SK-N-SH (cell line): ENCODE measurements at regions not wholly inside any gene's neighbourhood (a gene's known extent, or its start where the extent isn't known, plus 50 kb on each side); places are given as distances from the start of the nearest gene placed in this dataset.
A peak's percentile ranks its signal among the peaks of the same experiment; 100 is the strongest.
"Not testable (repeated sequence)": the region's sequence is repeated elsewhere in the genome, so short reads cannot be mapped to it uniquely, and the experiment has no call there.

Experiments
- CTCF ChIA-PET: fragments of 300-600, 350-600 bp; formaldehyde crosslinking; extraction: SDS; loops from one replicate; lab custom pipeline; 2021; lab: Yijun Ruan, JAX
- POLR2A ChIA-PET: fragments of 350-600 bp; sonication (Branson Sonifier 250); formaldehyde crosslinking; extraction: SDS; loops from one replicate; lab custom pipeline; 2020; ENCODE audit warnings: antibody characterized with exemption, inconsistent platforms; lab: Yijun Ruan, JAX
- DNase-seq: peaks from one replicate; pipeline ENCODE4 v3.0.0; 2012
- H2AFZ ChIP-seq: fragments of 200-600 bp; sonication (generic); 2 replicates; pipeline ENCODE4 v1.8.1; 2016; ENCODE audit warnings: antibody characterized with exemption, mild to moderate bottlenecking, low read depth
- H3F3A ChIP-seq: fragments of 200-600 bp; sonication (generic); replicated peaks from 2 replicates; pipeline ENCODE3; 2016; ENCODE audit warnings: antibody characterized with exemption, mild to moderate bottlenecking; ENCODE audit not compliant: insufficient read depth
- H3K27ac ChIP-seq, 2 experiments: fragments of 200-500 bp in 1 of 2; fragments of 200-600 bp in 1 of 2; sonication (Bioruptor generic) in 1 of 2; sonication (generic), shearing (Covaris generic) in 1 of 2; 2 replicates each; pipeline versions ENCODE4 v1.5.1 to v1.6.1; 2014 to 2016; ENCODE audit warnings: low read depth in 2 of 2, inconsistent platforms in 1 of 2, low read length in 1 of 2, mild to moderate bottlenecking in 1 of 2, mixed read lengths in 1 of 2
- H3K27me3 ChIP-seq: fragments of 200-600 bp; sonication (generic), shearing (Covaris generic); 2 replicates; pipeline ENCODE4 v1.6.1; 2016; ENCODE audit warnings: mixed run types; ENCODE audit not compliant: insufficient read depth
- H3K36me3 ChIP-seq, 2 experiments: fragments of 200-500 bp in 1 of 2; fragments of 200-600 bp in 1 of 2; sonication (Bioruptor generic) in 1 of 2; sonication (generic) in 1 of 2; replicated peaks in 1 of 2; 2 replicates each; pipeline versions ENCODE3 to v1.5.1; 2014 to 2016; ENCODE audit warnings: low read length in 1 of 2, mild to moderate bottlenecking in 1 of 2; ENCODE audit not compliant: insufficient read depth in 2 of 2, control insufficient read depth in 1 of 2
- H3K4me1 ChIP-seq, 2 experiments: fragments of 200-500 bp in 1 of 2; fragments of 200-600 bp in 1 of 2; sonication (Bioruptor generic) in 1 of 2; sonication (generic), shearing (Covaris generic) in 1 of 2; 2 replicates each; pipeline versions ENCODE4 v1.5.1 to v1.6.1; 2014 to 2016; ENCODE audit warnings: low read depth in 1 of 2, low read length in 1 of 2, mixed run types in 1 of 2; ENCODE audit not compliant: insufficient read depth in 2 of 2, control insufficient read depth in 1 of 2
- H3K4me2 ChIP-seq: fragments of 200-600 bp; sonication (generic), shearing (Covaris generic); 2 replicates; pipeline ENCODE4 v1.6.1; 2017; ENCODE audit warnings: mixed run types
- H3K4me3 ChIP-seq, 2 experiments: fragments of 200-500 bp in 1 of 2; fragments of 200-600 bp in 1 of 2; sonication (Bioruptor generic) in 1 of 2; sonication (generic), shearing (Covaris generic) in 1 of 2; 2 replicates each; pipeline versions ENCODE4 v1.5.1 to v1.8.1; 2014 to 2016; ENCODE audit warnings: low read depth in 2 of 2, inconsistent platforms in 1 of 2, low read length in 1 of 2, mild to moderate bottlenecking in 1 of 2, mixed read lengths in 1 of 2, moderate library complexity in 1 of 2
- H3K79me2 ChIP-seq: fragments of 200-600 bp; sonication (generic); 2 replicates; pipeline ENCODE4 v1.8.1; 2017; ENCODE audit warnings: mild to moderate bottlenecking; ENCODE audit not compliant: insufficient read depth
- H3K9ac ChIP-seq: fragments of 200-600 bp; sonication (generic); 2 replicates; pipeline ENCODE4 v1.6.1; 2017; ENCODE audit warnings: mixed run types
- H3K9me2 ChIP-seq: fragments of 200-600 bp; sonication (generic); 2 replicates; pipeline ENCODE4 v1.6.1; 2017; ENCODE audit warnings: mixed run types
- H3K9me3 ChIP-seq: fragments of 200-600 bp; sonication (generic); 2 replicates; pipeline ENCODE4 v1.6.1; 2017; ENCODE audit warnings: mixed run types, mild to moderate bottlenecking, moderate library complexity
- H4K20me1 ChIP-seq: fragments of 200-600 bp; sonication (generic); 2 replicates; pipeline ENCODE4 v1.6.1; 2017; ENCODE audit warnings: mild to moderate bottlenecking, mixed run types; ENCODE audit not compliant: insufficient read depth
- EP300 ChIP-seq, 2 experiments: IDR thresholded peaks; 2 replicates each; pipeline versions ENCODE4 v1.4.0 to v1.6.1; 2012; ENCODE audit warnings: borderline replicate concordance in 1 of 2, low read depth in 1 of 2, low read length in 1 of 2
- FOSL2 ChIP-seq: IDR thresholded peaks from 2 replicates; pipeline ENCODE4 v1.4.0; 2012; ENCODE audit warnings: low read depth, mild to moderate bottlenecking, moderate library complexity, borderline replicate concordance
- JUND ChIP-seq: IDR thresholded peaks from 2 replicates; pipeline ENCODE4 v1.4.0; 2012
- TCF12 ChIP-seq: IDR thresholded peaks from 2 replicates; pipeline ENCODE4 v1.4.0; 2012
- WGBS: methylation state at CpG from one replicate; pipeline ENCODE4 v1.1.6; 2017; ENCODE audit warnings: low lambda C conversion rate; 5-methylcytosine and 5-hydroxymethylcytosine counted together
- TF ChIP-seq, protein P1 (sequence below): IDR thresholded peaks from 2 replicates; pipeline ENCODE4 v1.4.0; 2012; ENCODE audit warnings: low read depth

DNA sequence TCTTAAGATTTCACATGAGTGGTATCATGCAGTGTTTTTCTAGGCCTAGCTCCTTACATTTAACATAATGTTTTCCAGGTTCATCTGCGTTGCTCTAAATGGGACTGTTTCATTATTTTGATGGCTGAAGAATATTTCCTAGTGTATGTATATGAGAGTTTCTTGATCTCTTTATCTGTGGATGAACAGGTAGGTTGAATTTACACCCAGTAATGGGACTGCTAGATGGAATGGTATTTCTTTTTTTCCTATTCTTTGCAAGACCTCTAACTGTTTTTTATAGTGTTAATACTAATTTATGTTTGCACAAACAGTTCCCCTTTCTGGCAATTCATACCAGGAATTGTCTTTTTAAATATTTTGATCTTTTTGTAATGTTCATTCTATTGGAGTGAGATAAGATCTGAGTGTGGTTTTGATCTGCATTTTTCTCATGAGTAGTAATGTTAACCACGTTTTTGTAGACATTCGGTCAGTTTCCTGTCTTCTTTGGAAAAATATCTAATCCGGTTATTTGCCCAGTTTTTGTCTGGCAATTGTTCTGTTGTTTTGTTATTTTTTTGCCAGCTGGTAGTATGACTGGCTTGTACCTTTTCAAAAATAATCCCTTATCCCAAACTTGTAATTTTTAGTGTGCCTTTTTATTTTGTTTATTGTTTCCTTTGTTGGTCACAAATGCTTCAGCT, 157.1 kb downstream of the CCDC74A start:
- peaks cover 10 to 21% of the 10 kb centered on the region in 2 experiments for H3K36me3 ChIP-seq
- H3K4me2 ChIP-seq = peak overlapping the region; percentile 82
- DNase-seq, H3K9me2 ChIP-seq, H3K9me3 ChIP-seq, POLR2A ChIA-PET, H3K27me3 ChIP-seq, H2AFZ ChIP-seq, H4K20me1 ChIP-seq, CTCF ChIA-PET: not testable (repeated sequence)
- H3K4me1 ChIP-seq = peaks cover 3 to 21% of the 10 kb centered on the region in 2 experiments; a peak in 3 of 4 replicates
- WGBS = 10% methylated on average over 4 of the region's 4 CpGs
- peak overlapping the region; percentile 91 for H3K9ac ChIP-seq
- TF ChIP-seq EP300 (IDR thresholded peaks at IDR 0.05; ENCODE audit: borderline replicate concordance in 1 of 2, low read depth in 1 of 2, low read length in 1 of 2) (peak in 1 of 2 experiments; percentile 64; a peak in 1 of 4 replicates), TCF12 (peak; percentile 75), FOSL2 (peak; percentile 45), JUND (peak; percentile 73)
- TF ChIP-seq, protein P1, sequence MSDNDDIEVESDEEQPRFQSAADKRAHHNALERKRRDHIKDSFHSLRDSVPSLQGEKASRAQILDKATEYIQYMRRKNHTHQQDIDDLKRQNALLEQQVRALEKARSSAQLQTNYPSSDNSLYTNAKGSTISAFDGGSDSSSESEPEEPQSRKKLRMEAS = peak; percentile 49; the same call in 1 of the 2 replicates
- H3K27ac ChIP-seq = peak overlapping the region; percentile 64 to 97
- peak overlapping the region; percentile 14 to 90; a peak in 3 of 4 replicates for H3K4me3 ChIP-seq
- peaks cover 56% of the 10 kb centered on the region for H3K79me2 ChIP-seq
- peaks cover 29% of the 10 kb centered on the region for H3F3A ChIP-seq

DNA sequence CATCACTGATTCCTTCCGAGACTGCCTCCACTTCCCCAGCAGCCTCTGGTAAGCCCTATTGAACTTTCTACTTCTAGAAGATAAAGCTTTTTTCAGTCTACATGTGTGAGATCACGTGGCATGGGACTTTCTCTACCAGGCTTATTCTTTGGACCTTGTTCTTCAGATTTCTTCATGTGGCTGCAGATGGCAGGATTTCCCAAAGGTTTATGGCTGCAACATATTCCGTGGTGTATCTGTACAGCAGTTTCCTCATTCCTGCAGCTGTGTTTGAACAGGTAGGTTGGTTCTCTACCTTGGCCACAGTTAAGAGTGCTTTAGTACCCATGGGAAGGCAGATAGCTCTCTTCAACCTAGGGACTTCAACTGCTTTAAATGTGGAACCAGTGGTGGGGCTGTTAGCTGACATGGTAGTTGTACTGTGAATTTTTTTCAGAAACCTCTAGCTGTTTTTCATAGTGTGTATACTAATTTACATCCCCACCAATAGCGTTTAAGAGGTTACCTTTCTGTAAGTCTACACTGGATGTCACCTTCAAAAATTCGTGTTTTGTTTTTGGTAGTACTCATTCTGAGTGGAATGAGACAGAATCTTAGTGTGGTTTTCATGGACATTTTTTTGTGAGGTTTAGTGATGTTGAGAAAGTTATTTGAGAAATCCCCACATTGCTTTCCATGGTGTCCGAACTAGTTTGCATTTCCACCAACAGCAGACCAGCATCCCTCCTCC, 158.6 kb downstream of the CCDC74A start:
- Histone ChIP-seq H3F3A (peaks cover 29% of the 10 kb centered on the region), H3K79me2 (peaks cover 54% of the 10 kb centered on the region), H3K9ac (peak overlapping the region; percentile 17; the same call in 1 of the 2 replicates), H3K4me2 (peak overlapping the region; percentile 67; the same call in 1 of the 2 replicates), H3K27ac (peak overlapping the region in 1 of 2 experiments; percentile 97; a peak in 3 of 4 replicates), H3K36me3 (peaks cover 14 to 34% of the 10 kb centered on the region in 2 experiments), H3K4me1 (peaks cover 3 to 21% of the 10 kb centered on the region in 2 experiments; a peak in 3 of 4 replicates)
- H3K9me2 ChIP-seq, H3K4me3 ChIP-seq, H4K20me1 ChIP-seq, H3K27me3 ChIP-seq, POLR2A ChIA-PET, H3K9me3 ChIP-seq, DNase-seq, H2AFZ ChIP-seq: not testable (repeated sequence)
- CTCF ChIA-PET = interaction anchor here (1.6 kb wide), 1 partner anchor 13 kb away, joined by 9 read pairs; no protein-coding TSS in a partner anchor
- 62% methylated on average over 6 of the region's 6 CpGs for WGBS

DNA sequence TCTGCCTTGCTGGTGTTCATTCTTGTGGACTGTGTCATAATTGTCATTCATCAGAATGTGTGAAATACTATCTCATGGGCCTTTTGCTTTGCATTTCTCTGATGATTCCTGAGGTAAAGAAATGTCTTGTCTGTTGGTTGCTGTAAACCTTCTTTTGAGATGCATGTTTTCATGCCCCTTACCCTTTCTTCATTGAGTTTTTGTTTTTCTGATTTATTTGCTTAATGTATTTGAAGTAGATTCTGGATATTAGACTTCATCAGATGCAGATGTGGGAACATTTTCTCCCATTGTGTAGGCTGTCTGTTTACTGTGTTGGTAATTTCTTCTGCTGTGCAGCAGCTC, 159.2 kb downstream of the CCDC74A start:
- peak overlapping the region; percentile 23; the same call in 1 of the 2 replicates for H3K9ac ChIP-seq
- peaks cover 29% of the 10 kb centered on the region for H3F3A ChIP-seq
- H3K4me3 ChIP-seq, H2AFZ ChIP-seq, H3K9me2 ChIP-seq, DNase-seq, H3K9me3 ChIP-seq, H4K20me1 ChIP-seq, POLR2A ChIA-PET, H3K27me3 ChIP-seq: not testable (repeated sequence)
- H3K4me2 ChIP-seq = 0 out of 2 replicates have a peak overlapping the region, but pooled peaks have one; percentile 67
- peaks cover 14 to 40% of the 10 kb centered on the region in 2 experiments for H3K36me3 ChIP-seq
- peaks cover 3 to 21% of the 10 kb centered on the region in 2 experiments; a peak in 3 of 4 replicates for H3K4me1 ChIP-seq
- peak overlapping the region in 1 of 2 experiments; percentile 97; a peak in 2 of 4 replicates for H3K27ac ChIP-seq
- CTCF ChIA-PET = interaction anchor here (1.6 kb wide), 1 partner anchor 14 kb away, joined by 9 read pairs; no protein-coding TSS in a partner anchor
- H3K79me2 ChIP-seq = peaks cover 53% of the 10 kb centered on the region

DNA sequence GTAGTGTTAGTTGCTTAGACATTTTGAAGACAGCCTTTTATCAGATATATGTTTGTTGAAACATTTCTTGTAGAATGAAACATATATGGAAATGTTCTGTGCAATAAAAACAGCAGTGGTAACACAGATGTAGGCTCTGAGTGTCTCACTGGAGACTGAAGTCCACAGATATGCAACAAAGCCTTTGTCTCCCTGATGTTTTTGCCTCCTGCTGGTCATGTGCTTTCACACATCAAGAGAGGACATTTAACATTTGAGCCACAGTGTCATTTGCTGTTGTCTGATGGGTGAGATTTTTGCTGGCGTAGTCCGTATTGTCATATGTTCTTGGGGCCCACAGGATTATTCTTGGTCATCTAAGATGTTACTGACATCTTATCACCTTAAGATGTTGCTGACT, 161.4 kb downstream of the CCDC74A start:
- H3K27me3 ChIP-seq, H3K9me3 ChIP-seq, H3K27ac ChIP-seq, H4K20me1 ChIP-seq, H2AFZ ChIP-seq, DNase-seq, H3K4me3 ChIP-seq, H3K9me2 ChIP-seq, POLR2A ChIA-PET, H3K4me2 ChIP-seq, CTCF ChIA-PET, H3K9ac ChIP-seq: not testable (repeated sequence)
- WGBS = 100% methylated on average over 2 of the region's 2 CpGs
- Histone ChIP-seq H3F3A (peaks cover 26% of the 10 kb centered on the region), H3K79me2 (peaks cover 35% of the 10 kb centered on the region), H3K36me3 (peaks cover 14 to 48% of the 10 kb centered on the region in 2 experiments), H3K4me1 (peaks cover 3 to 21% of the 10 kb centered on the region in 2 experiments; a peak in 2 of 4 replicates)

DNA sequence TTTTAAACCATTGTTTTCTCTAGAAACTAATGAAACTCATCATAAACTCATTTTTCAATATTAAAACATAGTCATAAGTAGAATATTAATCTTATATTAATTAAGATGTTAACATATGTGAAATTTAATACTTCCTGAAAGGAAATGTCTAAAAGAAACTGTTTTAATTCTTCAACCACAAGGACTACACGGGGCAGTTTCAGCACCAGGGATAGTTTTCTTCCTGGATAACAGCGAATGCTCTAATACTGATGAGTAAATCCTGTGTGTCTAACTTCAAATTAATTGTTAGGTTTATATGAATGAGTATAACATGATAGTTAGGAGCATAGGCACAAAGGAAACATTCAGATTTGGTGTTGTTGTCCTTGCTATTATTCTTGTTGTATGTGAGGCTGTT, 183.6 kb downstream of the CCDC74A start:
- H4K20me1 ChIP-seq, CTCF ChIA-PET, DNase-seq, H3K9ac ChIP-seq, H3K79me2 ChIP-seq, H3K4me1 ChIP-seq, H3F3A ChIP-seq, H3K27ac ChIP-seq, POLR2A ChIA-PET, H3K4me3 ChIP-seq, H3K9me3 ChIP-seq, H3K4me2 ChIP-seq, H3K27me3 ChIP-seq, H2AFZ ChIP-seq, H3K9me2 ChIP-seq: not testable (repeated sequence)
- peaks cover 0 to 13% of the 10 kb centered on the region in 2 experiments for H3K36me3 ChIP-seq
- WGBS = 84% methylated on average over 2 of the region's 2 CpGs
